Neural cell (in vitro differentiated cells): ENCODE measurements at regions not wholly inside any gene's neighbourhood (a gene's known extent, or its start where the extent isn't known, plus 50 kb on each side); places are given as distances from the start of the nearest gene placed in this dataset.
"Not testable (repeated sequence)": the region's sequence is repeated elsewhere in the genome, so short reads cannot be mapped to it uniquely, and the experiment has no call there.

Source experiments
- H2AFZ ChIP-seq: fragments of 200-600, 300-800 bp; sonication (generic), shearing (Covaris generic); 2 replicates; pipeline ENCODE4 v1.6.0; 2014; ENCODE audit warnings: low read depth, mild to moderate bottlenecking, antibody characterized with exemption, low read length, moderate library complexity
- H3F3A ChIP-seq: fragments of 200-600 bp; shearing (Covaris generic); 2 replicates; pipeline ENCODE4 v1.6.1; 2016; ENCODE audit warnings: mild to moderate bottlenecking, moderate library complexity, mixed read lengths, antibody characterized with exemption, low read length; ENCODE audit not compliant: insufficient read depth, poor library complexity, severe bottlenecking
- H3K27ac ChIP-seq: fragments of 200-600, 300-800 bp; sonication (generic), shearing (Covaris generic); 2 replicates; pipeline ENCODE4 v1.5.1; 2014; ENCODE audit warnings: mild to moderate bottlenecking, low read length, moderate library complexity
- H3K27me3 ChIP-seq: fragments of 300-800, 200-600 bp; sonication (generic), shearing (Covaris generic); 2 replicates; pipeline ENCODE4 v1.6.0; 2014; ENCODE audit warnings: mild to moderate bottlenecking, low read depth, low read length, moderate library complexity; ENCODE audit not compliant: insufficient read depth
- H3K36me3 ChIP-seq: fragments of 300-800, 200-600 bp; sonication (generic), shearing (Covaris generic); 2 replicates; pipeline ENCODE4 v1.5.1; 2014; ENCODE audit warnings: mild to moderate bottlenecking, antibody characterized with exemption, low read length, moderate library complexity; ENCODE audit not compliant: insufficient read depth
- H3K4me2 ChIP-seq: fragments of 300-800, 200-600 bp; sonication (generic), shearing (Covaris generic); 2 replicates; pipeline ENCODE4 v1.6.0; 2014; ENCODE audit warnings: mild to moderate bottlenecking, low read length
- H3K4me3 ChIP-seq: fragments of 300-800, 200-600 bp; sonication (generic), shearing (Covaris generic); 2 replicates; pipeline ENCODE4 v1.5.1; 2014; ENCODE audit warnings: mild to moderate bottlenecking, low read length, moderate library complexity
- H3K79me2 ChIP-seq: fragments of 200-600 bp; shearing (Covaris generic); replicated peaks from 2 replicates; pipeline ENCODE4 v1.6.0; 2014; ENCODE audit warnings: mild to moderate bottlenecking, low read length, moderate library complexity; ENCODE audit not compliant: insufficient read depth
- H3K9ac ChIP-seq: fragments of 300-800, 200-600 bp; sonication (generic), shearing (Covaris generic); 2 replicates; pipeline ENCODE4 v1.6.1; 2016; ENCODE audit warnings: mild to moderate bottlenecking, low read length, mixed read lengths
- H3K9me2 ChIP-seq: fragments of 200-600 bp; shearing (Covaris generic); 2 replicates; pipeline ENCODE4 v1.6.1; 2016; ENCODE audit warnings: mild to moderate bottlenecking, low read length, mixed read lengths; ENCODE audit not compliant: insufficient read depth
- H3K9me3 ChIP-seq: fragments of 200-600, 300-800 bp; sonication (generic), shearing (Covaris generic); 2 replicates; pipeline ENCODE4 v1.6.1; 2016; ENCODE audit warnings: mild to moderate bottlenecking, mixed run types, low read length, moderate library complexity, mixed read lengths
- H4K20me1 ChIP-seq: fragments of 200-600 bp; shearing (Covaris generic); 2 replicates; pipeline ENCODE4 v1.6.1; 2016; ENCODE audit warnings: mild to moderate bottlenecking, mixed run types; ENCODE audit not compliant: insufficient read depth
- EP300 ChIP-seq: fragments of 450-650 bp; conservative IDR thresholded peaks from 2 replicates; pipeline ENCODE4 v1.6.1; 2014; ENCODE audit warnings: antibody characterized with exemption, mild to moderate bottlenecking, moderate library complexity; ENCODE audit not compliant: poor library complexity, severe bottlenecking
- EZH2 ChIP-seq: fragments of 200-600, 300-800 bp; shearing (Covaris generic), sonication (generic); IDR thresholded peaks from 2 replicates; pipeline ENCODE4 v1.6.1; 2014; ENCODE audit warnings: antibody characterized with exemption, low read length, borderline replicate concordance, mild to moderate bottlenecking; ENCODE audit not compliant: insufficient read depth, poor library complexity, severe bottlenecking
- MXI1 ChIP-seq: fragments of 450-650 bp; conservative IDR thresholded peaks from 2 replicates; pipeline ENCODE4 v1.6.1; 2014; ENCODE audit warnings: antibody characterized with exemption, mild to moderate bottlenecking; ENCODE audit not compliant: poor library complexity, severe bottlenecking
- POLR2AphosphoS5 ChIP-seq: IDR thresholded peaks from 2 replicates; pipeline ENCODE4 v1.6.1; 2012
- RAD21 ChIP-seq: fragments of 450-650 bp; conservative IDR thresholded peaks from 2 replicates; pipeline ENCODE4 v1.6.1; 2014; ENCODE audit warnings: antibody characterized with exemption, mild to moderate bottlenecking, moderate library complexity
- TAF1 ChIP-seq: IDR thresholded peaks from 2 replicates; pipeline ENCODE4 v1.6.1; 2012; ENCODE audit warnings: low read depth
- TF ChIP-seq, protein P1 (sequence below): IDR thresholded peaks from 2 replicates; pipeline ENCODE4 v1.6.1; 2012; ENCODE audit warnings: borderline replicate concordance
- TF ChIP-seq, protein P2 (sequence below): fragments of 450-650 bp; IDR thresholded peaks from 2 replicates; pipeline ENCODE4 v1.5.1; 2014; ENCODE audit warnings: antibody characterized with exemption, mild to moderate bottlenecking, moderate library complexity; ENCODE audit not compliant: poor library complexity, severe bottlenecking

DNA sequence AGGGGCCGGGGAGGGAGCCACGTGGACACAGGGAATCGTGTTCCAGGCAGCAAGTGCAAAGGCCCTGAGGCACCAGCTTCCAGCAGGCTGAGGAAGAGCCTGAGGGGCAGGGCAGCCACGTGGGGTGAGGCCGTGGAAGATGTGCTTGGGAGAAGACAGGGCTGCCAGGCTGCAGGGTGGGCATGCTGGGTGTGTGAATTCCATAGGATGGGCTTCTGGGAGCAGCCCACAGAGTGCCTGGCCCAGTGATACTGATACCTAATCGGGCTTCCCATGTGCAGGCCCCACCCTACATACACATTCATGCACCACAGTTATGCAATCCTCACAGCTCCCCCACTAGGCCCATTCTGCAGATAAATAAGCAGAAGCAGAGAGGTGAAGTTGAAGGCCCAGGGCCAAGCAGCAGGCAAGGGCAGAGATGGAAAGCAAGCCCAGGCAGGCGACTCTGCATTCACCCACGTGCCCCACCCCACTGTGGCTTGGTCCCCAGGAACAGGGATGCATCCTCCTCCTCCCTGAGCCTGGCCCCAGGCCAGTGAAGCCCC lies 139.5 kb upstream of the FOXD4L5 start:
- H3K9ac ChIP-seq, H2AFZ ChIP-seq, H3K9me2 ChIP-seq, H3K27ac ChIP-seq, H4K20me1 ChIP-seq, H3K79me2 ChIP-seq, H3K9me3 ChIP-seq, H3K4me2 ChIP-seq, H3K4me3 ChIP-seq, H3F3A ChIP-seq, H3K36me3 ChIP-seq, H3K27me3 ChIP-seq: not testable (repeated sequence)

DNA sequence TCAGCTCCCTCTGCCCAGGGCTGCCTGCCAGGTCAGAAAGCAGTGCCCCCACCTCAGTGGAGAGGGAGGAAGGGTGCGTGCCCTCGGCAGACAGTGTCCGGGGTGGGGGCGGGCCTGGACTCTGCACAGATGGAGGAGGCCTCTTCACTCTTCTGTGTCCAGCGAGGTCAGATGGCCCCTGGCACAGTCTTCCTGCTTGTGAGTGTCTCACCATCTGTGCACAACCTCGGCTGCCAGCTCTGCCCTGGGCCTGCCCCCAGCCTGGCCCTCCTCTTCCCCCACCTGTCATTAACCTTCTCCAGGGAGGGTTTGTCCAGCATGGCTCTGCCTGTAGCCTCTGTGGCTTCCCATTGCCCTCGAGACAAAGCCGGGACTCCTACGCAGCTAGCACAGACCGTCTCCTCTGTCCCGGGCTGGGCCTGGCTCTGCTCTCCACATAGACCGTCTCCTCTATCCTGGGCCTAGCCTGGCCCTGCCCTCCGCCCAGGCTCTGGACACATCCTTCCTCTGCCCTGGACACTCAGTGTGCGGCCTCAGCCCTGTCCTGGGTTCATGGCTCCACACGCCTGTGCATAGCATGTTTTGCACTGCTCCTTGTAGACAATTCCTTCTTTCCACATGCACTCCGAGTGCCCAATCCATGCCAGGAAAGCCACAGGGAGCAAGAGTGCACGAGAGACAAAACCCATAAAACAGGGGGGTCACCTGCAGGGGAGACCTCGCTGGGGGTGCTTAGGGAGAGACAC lies 138.9 kb upstream of the FOXD4L5 start:
- not testable (repeated sequence) for H3K9me2 ChIP-seq, H3K79me2 ChIP-seq, H3K36me3 ChIP-seq, H3K4me2 ChIP-seq, H3K27me3 ChIP-seq, H3F3A ChIP-seq, H4K20me1 ChIP-seq, H3K9me3 ChIP-seq, H3K9ac ChIP-seq, H2AFZ ChIP-seq, H3K4me3 ChIP-seq, H3K27ac ChIP-seq

DNA sequence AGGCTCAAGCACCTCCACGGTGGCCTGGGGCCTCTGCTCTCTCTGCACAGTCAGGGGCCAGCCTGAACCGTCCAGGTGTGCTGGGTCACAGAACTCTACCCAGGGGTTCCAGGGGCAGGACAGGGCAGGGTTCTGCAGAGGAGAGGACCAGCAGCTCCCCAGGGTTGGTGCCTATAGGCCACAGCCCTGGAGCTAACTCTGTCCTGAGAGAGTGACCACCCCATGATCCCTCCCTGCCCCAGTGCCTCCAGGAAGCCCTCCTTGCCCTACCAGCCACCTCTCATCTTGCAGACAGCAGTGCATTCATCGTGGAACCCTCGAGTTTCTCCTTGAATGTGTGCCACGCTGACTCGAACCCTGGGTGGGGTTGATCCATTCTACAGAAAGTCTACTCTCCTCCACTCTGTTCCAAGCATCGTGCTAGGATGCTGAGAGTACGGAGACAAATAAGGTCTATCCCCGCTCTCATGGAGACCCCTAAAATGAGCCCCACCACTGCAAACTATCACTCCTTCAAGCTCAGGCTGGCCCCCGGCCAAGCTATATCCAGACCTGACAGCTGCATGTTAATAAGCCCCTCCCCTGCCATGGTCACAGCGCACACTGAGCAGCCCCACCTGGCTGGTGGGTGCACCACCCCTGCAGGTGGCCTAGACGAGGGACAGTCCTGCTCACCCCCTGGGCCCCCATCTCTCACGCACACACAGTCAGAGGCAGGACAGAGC lies 138.1 kb upstream of the FOXD4L5 start:
- not testable (repeated sequence) for H3K9ac ChIP-seq, H2AFZ ChIP-seq, H3K9me3 ChIP-seq, H3K36me3 ChIP-seq, H3K79me2 ChIP-seq, H3K27ac ChIP-seq, H3K27me3 ChIP-seq, H3K4me3 ChIP-seq, H3F3A ChIP-seq, H3K9me2 ChIP-seq, H3K4me2 ChIP-seq, H4K20me1 ChIP-seq

DNA sequence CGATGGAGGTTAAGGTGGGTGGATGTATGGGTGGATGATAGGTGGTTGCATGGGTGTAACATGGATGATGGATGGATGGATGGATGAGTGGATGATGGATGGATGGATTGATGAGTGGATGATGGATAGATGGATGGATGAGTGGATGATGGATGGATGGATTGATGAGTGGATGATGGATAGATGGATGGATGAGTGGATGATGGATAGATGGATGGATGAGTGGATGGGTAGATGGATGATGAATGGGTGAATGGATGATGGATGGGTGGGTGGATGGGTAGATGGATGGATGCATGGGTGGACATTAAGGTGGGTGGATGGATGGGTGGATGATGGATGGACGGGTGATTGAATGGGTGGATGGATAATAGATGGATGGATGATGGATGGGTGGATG lies 136.5 kb upstream of the FOXD4L5 start:
- H4K20me1 ChIP-seq, H3K9ac ChIP-seq, H2AFZ ChIP-seq, H3K9me2 ChIP-seq, H3K27me3 ChIP-seq, H3K4me3 ChIP-seq, H3K27ac ChIP-seq, H3K4me2 ChIP-seq, H3K9me3 ChIP-seq, H3K36me3 ChIP-seq, H3K79me2 ChIP-seq, H3F3A ChIP-seq: not testable (repeated sequence)

DNA sequence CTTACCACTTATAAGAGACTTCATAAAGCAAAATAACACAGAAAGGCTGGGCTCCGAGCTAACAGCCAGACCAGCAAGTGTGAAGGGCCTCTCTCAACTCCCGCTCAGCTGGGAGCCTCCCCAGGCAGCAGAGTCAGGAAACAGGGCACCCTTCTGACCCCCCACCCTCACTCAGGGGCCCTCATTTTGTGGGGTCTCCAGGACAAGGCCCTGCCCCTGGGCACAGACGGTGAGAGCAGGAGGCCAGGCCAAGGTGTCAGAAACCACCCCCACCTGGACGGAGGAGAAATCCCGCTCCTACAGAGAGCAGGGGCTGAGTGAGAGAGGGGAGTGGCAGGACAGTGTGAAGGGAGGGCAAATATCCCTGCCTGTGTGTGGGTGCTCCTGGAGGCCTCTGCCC lies 135.8 kb upstream of the FOXD4L5 start:
- Histone ChIP-seq H3K4me2 (no peak overlapping the region), H4K20me1 (no peaks in the 10 kb centered on the region), H2AFZ (no peak overlapping the region), H3K9me2 (no peaks in the 10 kb centered on the region), H3K27ac (no peak overlapping the region), H3F3A (no peaks in the 10 kb centered on the region), H3K4me3 (no peak overlapping the region), H3K9me3 (no peaks in the 10 kb centered on the region), H3K9ac (no peak overlapping the region), H3K27me3 (no peaks in the 10 kb centered on the region), H3K36me3 (no peaks in the 10 kb centered on the region), H3K79me2 (no peaks in the 10 kb centered on the region)
- TF ChIP-seq, protein P1, sequence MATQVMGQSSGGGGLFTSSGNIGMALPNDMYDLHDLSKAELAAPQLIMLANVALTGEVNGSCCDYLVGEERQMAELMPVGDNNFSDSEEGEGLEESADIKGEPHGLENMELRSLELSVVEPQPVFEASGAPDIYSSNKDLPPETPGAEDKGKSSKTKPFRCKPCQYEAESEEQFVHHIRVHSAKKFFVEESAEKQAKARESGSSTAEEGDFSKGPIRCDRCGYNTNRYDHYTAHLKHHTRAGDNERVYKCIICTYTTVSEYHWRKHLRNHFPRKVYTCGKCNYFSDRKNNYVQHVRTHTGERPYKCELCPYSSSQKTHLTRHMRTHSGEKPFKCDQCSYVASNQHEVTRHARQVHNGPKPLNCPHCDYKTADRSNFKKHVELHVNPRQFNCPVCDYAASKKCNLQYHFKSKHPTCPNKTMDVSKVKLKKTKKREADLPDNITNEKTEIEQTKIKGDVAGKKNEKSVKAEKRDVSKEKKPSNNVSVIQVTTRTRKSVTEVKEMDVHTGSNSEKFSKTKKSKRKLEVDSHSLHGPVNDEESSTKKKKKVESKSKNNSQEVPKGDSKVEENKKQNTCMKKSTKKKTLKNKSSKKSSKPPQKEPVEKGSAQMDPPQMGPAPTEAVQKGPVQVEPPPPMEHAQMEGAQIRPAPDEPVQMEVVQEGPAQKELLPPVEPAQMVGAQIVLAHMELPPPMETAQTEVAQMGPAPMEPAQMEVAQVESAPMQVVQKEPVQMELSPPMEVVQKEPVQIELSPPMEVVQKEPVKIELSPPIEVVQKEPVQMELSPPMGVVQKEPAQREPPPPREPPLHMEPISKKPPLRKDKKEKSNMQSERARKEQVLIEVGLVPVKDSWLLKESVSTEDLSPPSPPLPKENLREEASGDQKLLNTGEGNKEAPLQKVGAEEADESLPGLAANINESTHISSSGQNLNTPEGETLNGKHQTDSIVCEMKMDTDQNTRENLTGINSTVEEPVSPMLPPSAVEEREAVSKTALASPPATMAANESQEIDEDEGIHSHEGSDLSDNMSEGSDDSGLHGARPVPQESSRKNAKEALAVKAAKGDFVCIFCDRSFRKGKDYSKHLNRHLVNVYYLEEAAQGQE = no peak
- TF ChIP-seq EP300 = no peak
- TF ChIP-seq MXI1 = no peak
- TF ChIP-seq, protein P2, sequence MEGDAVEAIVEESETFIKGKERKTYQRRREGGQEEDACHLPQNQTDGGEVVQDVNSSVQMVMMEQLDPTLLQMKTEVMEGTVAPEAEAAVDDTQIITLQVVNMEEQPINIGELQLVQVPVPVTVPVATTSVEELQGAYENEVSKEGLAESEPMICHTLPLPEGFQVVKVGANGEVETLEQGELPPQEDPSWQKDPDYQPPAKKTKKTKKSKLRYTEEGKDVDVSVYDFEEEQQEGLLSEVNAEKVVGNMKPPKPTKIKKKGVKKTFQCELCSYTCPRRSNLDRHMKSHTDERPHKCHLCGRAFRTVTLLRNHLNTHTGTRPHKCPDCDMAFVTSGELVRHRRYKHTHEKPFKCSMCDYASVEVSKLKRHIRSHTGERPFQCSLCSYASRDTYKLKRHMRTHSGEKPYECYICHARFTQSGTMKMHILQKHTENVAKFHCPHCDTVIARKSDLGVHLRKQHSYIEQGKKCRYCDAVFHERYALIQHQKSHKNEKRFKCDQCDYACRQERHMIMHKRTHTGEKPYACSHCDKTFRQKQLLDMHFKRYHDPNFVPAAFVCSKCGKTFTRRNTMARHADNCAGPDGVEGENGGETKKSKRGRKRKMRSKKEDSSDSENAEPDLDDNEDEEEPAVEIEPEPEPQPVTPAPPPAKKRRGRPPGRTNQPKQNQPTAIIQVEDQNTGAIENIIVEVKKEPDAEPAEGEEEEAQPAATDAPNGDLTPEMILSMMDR = no peak
- no peak for TF ChIP-seq TAF1
- TF ChIP-seq EZH2 = no peak
- no peak for TF ChIP-seq POLR2AphosphoS5
- TF ChIP-seq RAD21 = no peak
